NOMO-1 (cell line): ENCODE measurements at regions not wholly inside any gene's neighbourhood (a gene's known extent, or its start where the extent isn't known, plus 50 kb on each side); places are given as distances from the start of the nearest gene placed in this dataset.

Source experiments
- DNase-seq, 2 experiments: peaks; one replicate each; lab custom pipeline; 2025; ENCODE audit not compliant: unreplicated experiment in 2 of 2; lab: John Stamatoyannopoulos, UW

- peak; percentile 73 to 91 for DNase-seq
Measured at GRCh38 chr15:70339571-70340493, 242.1 kb upstream of the TLE3 start.

GRCh38 chr15:70337277-70338186 lies 239.8 kb upstream of the TLE3 start:
- DNase-seq = no peak

- DNase-seq = peak; percentile 26 to 68
Measured at GRCh38 chr15:70336425-70337009, 238.8 kb upstream of the TLE3 start.

- no peak for DNase-seq
Measured at GRCh38 chr15:70334286-70334685, 236.6 kb upstream of the TLE3 start.

GRCh38 chr15:70329179-70329578 lies 231.5 kb upstream of the TLE3 start:
- no peak for DNase-seq

GRCh38 chr15:70328679-70329115 lies 231.0 kb upstream of the TLE3 start:
- no peak for DNase-seq

GRCh38 chr15:70327856-70328678 lies 230.3 kb upstream of the TLE3 start:
- DNase-seq = peak; percentile 35 to 68

GRCh38 chr15:70327328-70327855 lies 229.7 kb upstream of the TLE3 start:
- DNase-seq = no peak

- no peak for DNase-seq
Measured at GRCh38 chr15:70324001-70324974, 226.6 kb upstream of the TLE3 start.

- DNase-seq = no peak
Measured at GRCh38 chr15:70323111-70323851, 225.6 kb upstream of the TLE3 start.

- DNase-seq = no peak
Measured at GRCh38 chr15:70322051-70322668, 224.4 kb upstream of the TLE3 start.

- no peak for DNase-seq
Measured at GRCh38 chr15:70321172-70321819, 223.6 kb upstream of the TLE3 start.

- DNase-seq = peak; percentile 38 to 81
Measured at GRCh38 chr15:70320482-70320881, 222.8 kb upstream of the TLE3 start.

- DNase-seq = no peak
Measured at GRCh38 chr15:70320077-70320476, 222.4 kb upstream of the TLE3 start.

GRCh38 chr15:70319466-70319865 lies 221.7 kb upstream of the TLE3 start:
- DNase-seq = peak in 1 of 2 experiments; percentile 32

- no peak for DNase-seq
Measured at GRCh38 chr15:70318594-70319465, 221.1 kb upstream of the TLE3 start.
